ENCODE measurements at regions not wholly inside any gene's neighbourhood (a gene's known extent, or its start where the extent isn't known, plus 50 kb on each side); places are given as distances from the start of the nearest gene placed in this dataset.

- TF ChIP-seq ZC3H10 (CRISPR knock-in tag; IDR thresholded peaks at IDR 0.05) = no peak
- TF ChIP-seq OSR1 (CRISPR knock-in tag; IDR thresholded peaks at IDR 0.05) = no peak
- no peak for TF ChIP-seq BACH2 (CRISPR knock-in tag; IDR thresholded peaks at IDR 0.05; ENCODE audit: borderline replicate concordance)
- no peak for TF ChIP-seq TCF4 (CRISPR knock-in tag; IDR thresholded peaks at IDR 0.05; ENCODE audit: borderline replicate concordance)
- TF ChIP-seq PPARA (CRISPR knock-in tag; IDR thresholded peaks at IDR 0.05; ENCODE audit: borderline replicate concordance) = no peak
- no peak for TF ChIP-seq ZFP30 (CRISPR knock-in tag; IDR thresholded peaks at IDR 0.05)
- no peak for TF ChIP-seq SNAI2 (CRISPR knock-in tag; IDR thresholded peaks at IDR 0.05)
- TF ChIP-seq ARNTL (CRISPR knock-in tag; IDR thresholded peaks at IDR 0.05; ENCODE audit: borderline replicate concordance, low read depth) = no peak
- no peak for TF ChIP-seq GLIS3 (CRISPR knock-in tag; IDR thresholded peaks at IDR 0.05)
Measured at GRCh38 chr3:134718726-134719125, 67.9 kb upstream of the KY start.

Data from SK-N-SH treated with all-trans-retinoic acid at 6 μM for 48 hours (cell line).